Calu3 (cell line): ENCODE measurements at regions not wholly inside any gene's neighbourhood (a gene's known extent, or its start where the extent isn't known, plus 50 kb on each side); places are given as distances from the start of the nearest gene placed in this dataset.

Experiments used
- BruUV-seq: library from RNA; stranded (reverse); fragments of 400-500 nt; replicated peaks from 2 replicates; lab custom pipeline; 2021; lab: Mats Ljungman, UMichigan
- CTCF ChIA-PET: fragments of 300-600 bp; sonication (Branson Sonifier 250); formaldehyde crosslinking; loops from one replicate; lab custom pipeline; 2022; ENCODE audit warnings: antibody characterized with exemption; lab: Charles Lee
- DNase-seq: peaks from one replicate; pipeline ENCODE4 v3.0.0; 2022
- H3K27ac Mint-ChIP-seq: one replicate; pipeline ENCODE4 v1.8.0; 2022; ENCODE audit warnings: mixed read lengths; ENCODE audit not compliant: unreplicated experiment
- H3K27me3 Mint-ChIP-seq: one replicate; pipeline ENCODE4 v1.8.0; 2022; ENCODE audit warnings: mixed read lengths; ENCODE audit not compliant: unreplicated experiment
- H3K36me3 Mint-ChIP-seq: one replicate; pipeline ENCODE4 v1.8.0; 2022; ENCODE audit warnings: mild to moderate bottlenecking, moderate library complexity, mixed read lengths; ENCODE audit not compliant: insufficient read depth, unreplicated experiment
- H3K4me1 Mint-ChIP-seq: one replicate; pipeline ENCODE4 v1.8.0; 2022; ENCODE audit warnings: mild to moderate bottlenecking, low read depth, mixed read lengths; ENCODE audit not compliant: unreplicated experiment
- H3K4me3 Mint-ChIP-seq: one replicate; pipeline ENCODE4 v1.8.0; 2022; ENCODE audit warnings: mild to moderate bottlenecking, low read depth, moderate library complexity, mixed read lengths; ENCODE audit not compliant: unreplicated experiment
- H3K9me3 Mint-ChIP-seq: one replicate; pipeline ENCODE4 v1.8.0; 2022; ENCODE audit warnings: low read depth, mixed read lengths; ENCODE audit not compliant: unreplicated experiment
- intact Hi-C: fragments of 100-400 bp; cut with micrococcal nuclease; formaldehyde crosslinking; loops from one replicate; pipeline ENCODE4 v1.10.0; 2022; ENCODE audit not compliant: unreplicated experiment
- TF ChIP-seq, protein P1 (sequence below): fragments of 200-600 bp; IDR thresholded peaks from one replicate; pipeline ENCODE4 v1.8.0; 2022; ENCODE audit warnings: antibody characterized with exemption; ENCODE audit not compliant: unreplicated experiment

DNA sequence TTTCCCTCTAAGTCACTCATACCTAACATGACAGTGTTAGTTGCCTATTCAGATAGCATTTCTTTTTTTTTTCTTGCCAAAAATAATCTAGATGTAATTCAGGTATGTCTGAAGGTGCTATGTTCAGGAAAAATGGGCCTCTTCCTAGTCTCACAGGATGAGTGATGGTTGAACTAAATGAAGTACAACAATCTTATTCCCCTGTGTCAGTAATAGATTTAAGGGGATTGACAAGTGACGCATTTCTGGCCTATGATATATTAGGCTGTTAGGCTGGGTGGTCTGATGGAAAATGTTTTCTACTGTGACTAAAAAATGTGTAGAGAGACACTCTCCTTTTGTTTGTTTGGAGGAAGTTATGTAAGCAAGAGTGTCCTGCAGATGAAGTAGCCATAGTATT lies 878.7 kb upstream of the SLITRK1 start:
- Mint-ChIP-seq H3K4me1 (no peaks in the 10 kb centered on the region), H3K27me3 (no peaks in the 10 kb centered on the region), H3K27ac (no peak overlapping the region), H3K36me3 (no peaks in the 10 kb centered on the region), H3K4me3 (no peak overlapping the region), H3K9me3 (no peaks in the 10 kb centered on the region)
- BruUV-seq: no TSS peak
- TF ChIP-seq, protein P1, sequence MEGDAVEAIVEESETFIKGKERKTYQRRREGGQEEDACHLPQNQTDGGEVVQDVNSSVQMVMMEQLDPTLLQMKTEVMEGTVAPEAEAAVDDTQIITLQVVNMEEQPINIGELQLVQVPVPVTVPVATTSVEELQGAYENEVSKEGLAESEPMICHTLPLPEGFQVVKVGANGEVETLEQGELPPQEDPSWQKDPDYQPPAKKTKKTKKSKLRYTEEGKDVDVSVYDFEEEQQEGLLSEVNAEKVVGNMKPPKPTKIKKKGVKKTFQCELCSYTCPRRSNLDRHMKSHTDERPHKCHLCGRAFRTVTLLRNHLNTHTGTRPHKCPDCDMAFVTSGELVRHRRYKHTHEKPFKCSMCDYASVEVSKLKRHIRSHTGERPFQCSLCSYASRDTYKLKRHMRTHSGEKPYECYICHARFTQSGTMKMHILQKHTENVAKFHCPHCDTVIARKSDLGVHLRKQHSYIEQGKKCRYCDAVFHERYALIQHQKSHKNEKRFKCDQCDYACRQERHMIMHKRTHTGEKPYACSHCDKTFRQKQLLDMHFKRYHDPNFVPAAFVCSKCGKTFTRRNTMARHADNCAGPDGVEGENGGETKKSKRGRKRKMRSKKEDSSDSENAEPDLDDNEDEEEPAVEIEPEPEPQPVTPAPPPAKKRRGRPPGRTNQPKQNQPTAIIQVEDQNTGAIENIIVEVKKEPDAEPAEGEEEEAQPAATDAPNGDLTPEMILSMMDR: no peak
- no peak for DNase-seq
- CTCF ChIA-PET: no interaction called here
- intact Hi-C loops: no loop called here

- no peaks in the 10 kb centered on the region for H3K27me3 Mint-ChIP-seq
- TF ChIP-seq, protein P1: no peak
- no peaks in the 10 kb centered on the region for H3K4me1 Mint-ChIP-seq
- no peak overlapping the region for H3K4me3 Mint-ChIP-seq
- H3K27ac Mint-ChIP-seq: no peak overlapping the region
- no peak for DNase-seq
- no peaks in the 10 kb centered on the region for H3K36me3 Mint-ChIP-seq
- BruUV-seq: no TSS peak
- CTCF ChIA-PET: no interaction called here
- intact Hi-C loops: no loop called here
- no peaks in the 10 kb centered on the region for H3K9me3 Mint-ChIP-seq
Measured at GRCh38 chr13:84749126-84749525, 866.9 kb upstream of the SLITRK1 start.

- no peaks in the 10 kb centered on the region for H3K27me3 Mint-ChIP-seq
- intact Hi-C loops: no loop called here
- H3K27ac Mint-ChIP-seq: no peak overlapping the region
- H3K4me1 Mint-ChIP-seq: no peaks in the 10 kb centered on the region
- H3K36me3 Mint-ChIP-seq: no peaks in the 10 kb centered on the region
- H3K9me3 Mint-ChIP-seq: no peaks in the 10 kb centered on the region
- no peak overlapping the region for H3K4me3 Mint-ChIP-seq
- TF ChIP-seq, protein P1: no peak
- no peak for DNase-seq
- BruUV-seq: no TSS peak
- CTCF ChIA-PET: no interaction called here
Measured at GRCh38 chr13:84745051-84745551, 862.8 kb upstream of the SLITRK1 start.

DNA sequence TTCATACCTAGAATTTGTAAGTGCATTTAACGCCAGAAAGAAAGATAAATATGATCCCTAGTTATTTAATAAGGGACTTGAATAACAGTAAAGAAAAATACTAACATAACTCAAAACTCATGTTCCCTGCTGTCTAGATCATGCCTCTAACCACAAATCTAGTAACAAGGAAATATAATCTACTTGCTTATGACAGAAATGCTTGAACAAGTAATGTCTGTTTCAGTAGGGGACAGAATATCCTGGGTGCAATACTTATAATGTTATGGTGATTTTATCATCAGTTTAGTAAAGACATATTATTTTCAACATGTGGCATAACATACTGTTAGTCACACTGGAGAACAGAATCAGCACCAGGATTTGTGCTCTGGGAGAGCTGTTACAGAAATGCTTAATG lies 861.9 kb upstream of the SLITRK1 start:
- BruUV-seq: no TSS peak
- H3K9me3 Mint-ChIP-seq: no peaks in the 10 kb centered on the region
- H3K4me1 Mint-ChIP-seq: no peaks in the 10 kb centered on the region
- no peak overlapping the region for H3K27ac Mint-ChIP-seq
- TF ChIP-seq, protein P1: no peak
- intact Hi-C loops: no loop called here
- CTCF ChIA-PET: no interaction called here
- no peak overlapping the region for H3K4me3 Mint-ChIP-seq
- H3K27me3 Mint-ChIP-seq: no peaks in the 10 kb centered on the region
- DNase-seq: no peak
- no peaks in the 10 kb centered on the region for H3K36me3 Mint-ChIP-seq
